Activated CD8-positive, alpha-beta memory T cell treated with anti-CD3 and anti-CD28 coated beads for 36 hours (primary cell): ENCODE measurements at regions not wholly inside any gene's neighbourhood (a gene's known extent, or its start where the extent isn't known, plus 50 kb on each side); places are given as distances from the start of the nearest gene placed in this dataset.
"Not testable (repeated sequence)": the region's sequence is repeated elsewhere in the genome, so short reads cannot be mapped to it uniquely, and the experiment has no call there.

Experiments used
- CTCF ChIA-PET: fragments of 350-600 bp; sonication (Branson Sonifier 250); formaldehyde crosslinking; loops from one replicate; lab custom pipeline; 2021; ENCODE audit warnings: antibody characterized with exemption; lab: Charles Lee
- POLR2A ChIA-PET: fragments of 350-600 bp; sonication (Branson Sonifier 250); formaldehyde crosslinking; loops from one replicate; lab custom pipeline; 2021; ENCODE audit warnings: antibody characterized with exemption; lab: Charles Lee

DNA sequence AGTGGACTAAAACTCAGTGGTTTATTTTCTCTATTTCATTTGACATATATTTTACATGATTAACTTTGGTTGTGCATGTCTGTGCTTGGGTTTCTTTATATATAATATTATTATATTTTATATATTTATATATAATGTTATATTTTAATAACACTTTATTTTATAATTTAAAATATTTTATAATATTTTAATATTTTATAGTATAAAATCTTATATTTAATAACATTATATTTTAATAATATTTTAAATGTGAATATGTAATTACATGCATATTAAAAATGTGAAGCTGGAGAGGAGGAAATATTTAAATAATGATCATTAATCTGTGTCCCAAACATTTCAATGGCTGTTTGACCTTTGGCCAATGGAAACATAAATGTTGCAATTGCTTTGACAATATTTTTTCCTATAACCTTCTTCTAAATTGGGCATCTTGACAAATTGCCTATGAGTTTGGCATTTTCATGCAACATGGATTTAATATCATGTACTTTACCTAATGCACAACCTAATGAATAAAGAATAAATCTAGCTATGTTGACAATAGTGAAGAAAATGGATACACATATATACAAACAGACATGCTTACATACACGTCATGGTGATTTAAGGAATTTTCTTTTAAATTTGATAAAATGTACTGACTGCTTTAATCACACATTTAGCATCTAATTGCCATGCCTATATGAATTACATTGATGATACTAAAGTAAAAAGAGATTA, 607.1 kb downstream of the SLITRK6 start:
- POLR2A ChIA-PET: no interaction called here

DNA sequence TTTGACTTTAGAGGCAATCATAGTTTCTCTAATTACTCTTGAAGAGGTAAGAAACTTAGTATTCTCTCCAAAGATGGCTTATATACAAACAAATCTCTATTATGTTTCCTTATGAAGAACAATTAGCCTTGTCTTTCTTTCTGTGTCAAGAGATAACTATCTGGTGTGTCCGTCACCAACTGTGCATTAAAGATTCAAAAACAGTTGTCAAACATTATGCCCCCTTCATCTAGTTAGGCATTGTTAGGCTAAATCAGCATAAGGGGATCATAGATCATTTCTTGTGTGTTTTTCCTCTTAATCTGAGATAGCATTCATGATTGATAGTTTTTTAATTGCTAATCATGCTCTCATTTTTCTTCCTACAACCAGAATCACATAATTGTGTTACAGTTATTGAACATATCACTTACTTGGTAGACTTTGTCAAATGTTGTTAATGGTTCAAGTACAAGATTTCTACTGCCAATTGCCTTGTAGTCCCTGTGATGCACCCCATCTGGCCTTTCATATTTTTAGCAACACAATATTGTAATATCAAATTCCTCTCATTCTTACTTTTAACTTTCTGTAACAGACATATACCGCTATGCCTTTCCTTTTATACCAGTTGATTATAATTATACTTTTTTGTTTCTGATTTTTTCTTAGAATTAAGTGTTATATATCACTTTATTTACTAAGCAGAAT, 612.7 kb downstream of the SLITRK6 start:
- ChIA-PET CTCF (no interaction called here), POLR2A (no interaction called here)

More for the DNA sequence above, 607.1 kb downstream of the SLITRK6 start:
- CTCF ChIA-PET: no interaction called here

DNA sequence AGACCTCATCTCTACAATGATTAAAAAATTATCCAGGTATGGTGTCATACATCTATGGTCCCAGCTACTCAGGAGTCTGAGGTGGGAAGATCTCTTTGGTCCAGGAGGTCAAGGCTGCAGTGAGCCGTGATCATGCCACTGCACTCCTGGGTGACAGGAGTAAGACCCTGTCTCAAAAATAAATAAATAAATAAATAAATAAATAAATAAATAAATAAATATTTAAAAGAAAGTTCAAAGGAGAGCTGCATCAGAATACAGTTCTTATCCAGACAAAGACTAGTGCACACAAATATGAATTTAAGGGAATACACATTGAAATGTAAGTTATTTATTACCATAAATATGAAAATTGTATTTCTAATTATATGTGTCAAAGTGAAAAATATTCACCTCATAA, 624.9 kb downstream of the SLITRK6 start:
- CTCF ChIA-PET: no interaction called here
- POLR2A ChIA-PET: no interaction called here

DNA sequence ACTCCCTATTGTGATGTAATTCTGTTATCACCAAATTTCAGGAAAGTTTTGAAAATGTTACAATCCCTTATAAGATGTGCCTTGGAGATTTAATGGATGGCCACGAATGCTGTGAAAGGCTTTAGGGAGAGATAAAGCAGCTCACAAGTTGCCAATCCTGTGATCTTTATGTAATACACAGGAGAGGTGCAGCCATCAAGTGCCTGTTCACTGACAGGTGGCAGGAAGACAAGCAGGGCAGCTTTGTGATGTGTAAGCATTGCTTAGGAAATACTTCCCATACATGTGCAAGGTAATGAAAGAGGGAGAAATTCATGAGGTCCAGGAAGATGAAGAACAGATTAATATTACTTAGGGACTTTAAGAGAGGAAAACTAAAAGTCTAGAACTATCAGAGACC, 628.8 kb downstream of the SLITRK6 start:
- CTCF ChIA-PET: no interaction called here
- POLR2A ChIA-PET: no interaction called here

DNA sequence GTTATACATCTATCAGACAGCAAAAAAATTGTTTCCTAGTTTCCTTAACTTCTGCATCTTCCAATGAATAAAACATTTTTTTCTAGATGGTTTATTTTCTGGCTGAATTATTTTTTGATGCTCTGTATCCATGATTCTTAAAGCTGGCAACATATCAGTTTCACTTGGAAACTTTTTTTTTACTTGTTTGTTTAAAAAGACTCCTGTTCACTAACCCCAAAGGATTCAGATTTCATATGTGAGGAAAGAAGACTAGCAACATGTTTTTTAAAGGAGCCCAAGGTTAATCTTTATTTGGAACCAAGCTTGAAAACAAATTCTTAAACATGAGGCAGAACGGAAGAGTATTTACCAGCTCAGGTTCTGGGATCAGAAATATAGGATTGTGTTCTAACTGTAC, 632.3 kb downstream of the SLITRK6 start:
- ChIA-PET CTCF (no interaction called here), POLR2A (no interaction called here)

DNA sequence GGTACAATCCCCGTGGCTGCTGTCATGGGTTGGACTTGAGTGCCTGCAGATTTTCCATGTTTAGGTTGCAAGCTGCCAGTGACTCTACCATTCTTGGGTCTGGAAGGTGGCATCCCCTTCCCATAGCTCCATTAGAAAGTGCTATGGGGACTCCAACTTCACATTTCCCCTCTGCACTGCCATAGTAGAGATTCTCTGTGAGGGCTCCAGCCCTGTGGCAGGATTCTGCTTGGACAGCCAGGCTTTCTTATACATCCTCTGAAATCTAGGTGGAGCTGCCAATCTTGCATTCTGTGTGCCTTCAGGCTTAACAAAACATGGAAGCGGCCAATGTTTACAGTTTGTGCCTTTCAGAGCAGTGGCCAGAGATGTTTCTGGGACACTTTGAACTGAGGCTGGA, 636.2 kb downstream of the SLITRK6 start:
- POLR2A ChIA-PET: no interaction called here
- CTCF ChIA-PET: no interaction called here

DNA sequence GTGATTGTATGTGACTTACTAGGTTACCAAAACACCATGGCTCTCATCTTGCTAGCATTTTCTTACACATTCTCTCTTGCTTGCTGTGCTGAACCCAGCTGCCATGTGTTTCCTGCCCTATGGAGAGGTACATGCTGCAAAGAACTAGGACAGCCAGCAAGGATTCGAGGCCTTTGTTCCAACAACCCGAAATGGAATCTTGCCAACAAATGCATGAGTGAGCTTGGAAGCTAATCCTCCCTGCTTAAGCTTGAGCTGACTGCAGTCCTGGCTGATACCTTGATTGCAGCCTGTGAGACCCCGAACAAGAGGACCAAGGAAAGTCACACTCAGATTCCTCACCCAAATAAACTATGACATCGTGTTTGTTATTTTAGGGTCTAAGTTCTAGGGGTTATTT, 651.2 kb downstream of the SLITRK6 start:
- POLR2A ChIA-PET: no interaction called here
- CTCF ChIA-PET: no interaction called here

DNA sequence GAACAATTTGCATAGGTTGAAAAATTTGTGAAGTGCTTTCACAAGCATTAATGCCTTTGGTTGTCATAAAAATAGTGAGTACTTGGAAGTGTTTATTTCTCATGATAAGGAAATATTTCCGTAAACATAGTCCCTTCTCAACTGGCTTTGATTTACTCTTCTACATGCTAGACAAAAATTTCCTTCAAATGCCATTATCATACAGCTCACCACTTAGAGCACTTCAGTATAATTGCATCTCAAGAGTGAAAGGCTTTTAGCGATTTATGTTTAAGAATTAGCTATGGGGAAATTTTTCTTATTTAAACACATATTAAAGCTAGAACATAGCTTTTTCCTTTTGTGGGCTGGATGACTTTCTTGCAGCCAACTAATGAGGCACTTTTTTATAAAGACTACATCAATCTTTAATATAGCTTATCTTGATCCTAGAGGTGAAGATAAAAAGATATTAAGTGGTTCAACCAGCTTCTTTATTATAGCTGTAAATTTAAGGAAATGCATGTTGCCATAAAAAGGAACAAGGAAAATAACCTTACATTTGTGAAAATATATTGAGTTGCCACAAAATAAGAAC, 656.8 kb downstream of the SLITRK6 start:
- ChIA-PET CTCF (no interaction called here), POLR2A (no interaction called here)

DNA sequence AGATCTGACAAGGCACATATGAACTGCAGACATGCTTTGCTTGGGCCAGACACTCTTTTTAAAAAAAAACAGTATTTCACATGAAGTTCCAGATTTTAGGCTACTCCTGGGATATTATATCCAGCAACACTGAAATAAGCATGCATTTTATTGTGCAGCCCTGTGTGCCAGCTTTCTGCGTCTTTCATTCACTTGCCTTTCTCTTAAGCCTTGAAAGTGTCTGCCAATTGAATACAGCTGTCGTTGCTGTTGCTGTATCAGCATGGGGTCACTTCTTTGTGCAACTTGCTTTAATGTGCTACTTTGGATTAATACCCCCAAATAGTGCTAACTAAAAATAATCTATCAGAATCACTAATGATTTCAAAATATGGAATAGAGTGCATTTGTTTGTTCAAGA, 657.8 kb downstream of the SLITRK6 start:
- ChIA-PET POLR2A (no interaction called here), CTCF (no interaction called here)

DNA sequence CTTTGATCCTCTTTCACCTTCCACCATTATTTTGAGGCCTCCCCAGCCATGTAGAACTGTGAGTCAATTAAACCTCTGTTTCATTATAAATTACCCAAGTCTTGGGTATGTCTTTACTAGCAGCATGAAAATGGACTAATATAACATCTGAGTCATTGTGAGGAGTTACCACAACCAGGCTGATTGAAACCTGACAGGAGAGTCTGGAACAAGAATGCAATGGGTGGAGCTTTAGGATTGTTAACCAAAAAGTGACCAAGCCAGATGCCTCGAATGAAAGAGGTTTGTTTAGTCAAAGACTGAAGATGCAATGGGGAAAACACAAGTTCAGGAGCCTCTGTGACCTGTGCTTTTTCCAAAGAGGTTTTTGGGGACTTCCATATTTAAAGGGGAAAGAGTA, 659.0 kb downstream of the SLITRK6 start:
- CTCF ChIA-PET: no interaction called here
- POLR2A ChIA-PET: no interaction called here

DNA sequence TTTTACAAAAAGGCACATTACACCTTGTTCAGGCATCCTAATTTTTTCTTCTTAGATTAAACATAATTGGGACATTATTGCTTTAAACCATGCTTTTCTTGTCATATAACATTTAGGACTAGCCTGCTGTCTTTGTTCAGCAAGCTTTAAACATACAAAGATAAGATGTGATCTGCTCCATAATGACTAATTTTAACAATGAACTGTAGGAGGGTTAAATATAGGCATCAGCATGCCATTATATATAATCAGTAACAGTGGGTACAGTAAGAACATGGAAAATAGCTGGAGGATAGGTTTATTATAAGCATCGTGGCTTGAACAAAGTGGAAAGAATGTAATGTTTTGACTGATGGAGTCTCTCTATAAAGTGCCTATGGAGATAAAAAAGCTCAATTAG, 661.7 kb downstream of the SLITRK6 start:
- POLR2A ChIA-PET: no interaction called here
- CTCF ChIA-PET: no interaction called here

DNA sequence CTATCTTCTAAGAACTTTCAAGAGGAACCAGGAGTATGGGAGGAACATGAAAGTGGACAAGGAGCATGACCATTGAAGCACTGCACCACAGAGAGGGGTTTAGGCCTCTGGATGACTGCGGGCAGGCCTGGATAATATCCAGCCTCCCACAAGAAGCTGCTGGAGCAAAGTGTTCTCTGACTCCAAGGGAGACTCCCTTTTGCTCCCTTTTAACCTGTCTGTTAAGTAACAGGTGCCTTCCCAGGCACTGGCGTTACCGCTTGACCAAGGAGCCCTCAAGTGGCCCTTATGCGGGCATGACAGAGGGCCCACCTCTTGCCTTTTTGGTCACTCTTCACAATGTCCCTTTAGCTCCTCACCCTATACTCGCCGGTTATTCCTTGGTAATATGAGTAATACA, 666.2 kb downstream of the SLITRK6 start:
- POLR2A ChIA-PET: no interaction called here
- CTCF ChIA-PET: no interaction called here

DNA sequence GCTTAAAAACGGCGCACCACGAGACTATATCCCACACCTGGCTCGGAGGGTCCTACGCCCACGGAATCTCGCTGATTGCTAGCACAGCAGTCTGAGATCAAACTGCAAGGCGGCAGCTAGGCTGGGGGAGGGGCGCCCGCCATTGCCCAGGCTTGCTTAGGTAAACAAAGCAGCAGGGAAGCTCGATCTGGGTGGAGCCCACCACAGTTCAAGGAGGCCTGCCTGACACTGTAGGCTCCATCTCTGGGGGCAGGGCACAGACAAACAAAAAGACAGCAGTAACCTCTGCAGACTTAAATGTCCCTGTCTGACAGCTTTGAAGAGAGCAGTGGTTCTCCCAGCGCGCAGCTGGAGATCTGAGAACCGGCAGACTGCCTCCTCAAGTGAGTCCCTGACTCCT, 675.7 kb downstream of the SLITRK6 start:
- CTCF ChIA-PET, POLR2A ChIA-PET: not testable (repeated sequence)

DNA sequence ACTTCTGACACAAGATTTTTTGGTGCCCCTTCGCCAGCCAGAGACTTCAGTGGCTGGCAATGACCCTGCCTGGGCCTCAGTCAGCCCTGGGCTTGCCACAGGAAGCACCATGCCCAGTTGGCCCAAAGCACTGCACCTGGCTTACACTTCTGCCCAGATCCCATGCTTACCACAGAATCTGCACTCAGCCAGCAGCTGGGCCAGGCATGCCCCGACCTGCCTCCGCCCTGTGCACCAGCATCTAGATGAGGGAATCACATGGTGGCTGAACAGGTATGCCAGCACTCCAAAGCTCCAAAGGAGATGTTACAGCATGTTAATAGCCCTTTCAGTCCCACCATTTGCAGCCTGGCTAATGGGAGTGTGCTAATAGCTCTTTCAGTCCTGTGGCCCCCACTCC, 690.9 kb downstream of the SLITRK6 start:
- ChIA-PET CTCF (no interaction called here), POLR2A (no interaction called here)

DNA sequence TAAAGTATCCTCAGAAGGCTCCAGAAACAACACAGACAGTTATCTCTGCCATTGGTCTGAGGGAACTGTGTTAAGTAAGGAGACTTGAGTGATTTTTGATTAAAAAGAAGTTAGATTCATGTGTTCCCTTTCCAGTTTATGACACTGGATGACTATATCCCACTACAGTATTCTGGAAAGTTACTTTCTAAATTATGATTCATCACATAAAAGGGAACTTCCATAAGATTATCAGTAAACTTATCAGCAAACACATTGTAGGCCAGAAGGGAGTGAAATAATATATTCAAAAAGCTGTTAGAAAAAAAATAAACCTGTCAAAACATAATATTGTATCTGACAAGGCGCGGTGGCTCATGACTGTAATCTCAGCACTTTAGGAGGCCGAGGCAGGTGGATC, 700.0 kb downstream of the SLITRK6 start:
- CTCF ChIA-PET: no interaction called here
- POLR2A ChIA-PET: no interaction called here

DNA sequence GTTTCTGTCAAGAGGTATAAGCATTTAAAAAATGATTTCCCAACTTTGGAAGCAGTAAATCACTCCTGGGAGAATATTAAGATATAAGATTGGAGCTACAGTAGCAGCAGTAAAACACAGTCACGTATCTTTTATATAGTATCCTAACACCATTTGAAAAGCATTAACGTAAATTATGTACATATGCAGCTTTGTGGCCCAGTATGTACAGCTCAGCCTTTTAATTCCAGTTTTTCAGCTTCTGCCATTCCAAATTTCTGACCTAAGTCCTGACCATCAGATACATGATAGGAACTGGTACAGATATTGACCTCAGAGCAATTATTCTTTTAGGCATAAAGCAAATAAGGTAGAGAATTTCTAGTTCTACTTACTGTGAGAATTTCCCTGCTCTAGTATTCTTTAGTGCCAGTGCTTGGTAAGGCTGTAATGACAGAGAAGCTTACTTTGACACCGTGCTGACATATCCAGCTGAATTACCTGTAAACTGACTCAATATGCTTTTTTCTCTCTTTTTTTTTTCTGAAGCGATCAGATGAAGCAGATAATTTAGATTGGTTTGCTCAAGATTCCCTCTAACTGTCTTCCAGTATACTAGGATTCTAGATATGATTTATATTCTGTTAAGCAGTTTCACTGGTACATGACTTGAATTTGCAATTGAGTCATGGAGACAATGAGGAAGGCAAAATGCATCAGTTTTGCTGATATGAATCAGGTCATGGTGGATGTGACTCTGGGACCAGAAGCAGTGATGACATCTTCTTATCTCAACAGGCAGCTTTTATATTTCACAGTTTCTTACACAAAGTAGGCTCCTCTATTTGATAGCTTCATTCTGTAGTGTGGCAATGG, 703.6 kb downstream of the SLITRK6 start:
- CTCF ChIA-PET: no interaction called here
- POLR2A ChIA-PET: no interaction called here

DNA sequence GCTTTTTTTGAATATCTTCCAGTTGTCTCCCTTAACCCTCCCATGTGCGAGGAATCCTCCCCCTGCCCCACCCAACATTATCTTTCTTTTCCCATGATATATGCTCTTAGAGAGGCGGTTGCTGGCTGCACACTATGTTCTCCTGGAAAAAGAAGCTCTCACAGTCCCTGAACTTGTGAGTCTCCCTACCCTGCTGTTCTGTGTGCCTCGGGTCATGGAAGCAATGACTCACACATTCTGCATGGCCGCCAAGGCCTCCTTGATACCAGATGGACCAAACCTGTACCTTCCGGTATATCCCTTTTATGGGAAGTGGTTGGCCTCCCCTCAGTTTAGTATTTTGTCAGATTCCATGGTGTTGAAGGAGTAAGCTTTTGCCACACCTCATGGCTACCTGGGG, 705.4 kb downstream of the SLITRK6 start:
- POLR2A ChIA-PET: no interaction called here
- CTCF ChIA-PET: no interaction called here

DNA sequence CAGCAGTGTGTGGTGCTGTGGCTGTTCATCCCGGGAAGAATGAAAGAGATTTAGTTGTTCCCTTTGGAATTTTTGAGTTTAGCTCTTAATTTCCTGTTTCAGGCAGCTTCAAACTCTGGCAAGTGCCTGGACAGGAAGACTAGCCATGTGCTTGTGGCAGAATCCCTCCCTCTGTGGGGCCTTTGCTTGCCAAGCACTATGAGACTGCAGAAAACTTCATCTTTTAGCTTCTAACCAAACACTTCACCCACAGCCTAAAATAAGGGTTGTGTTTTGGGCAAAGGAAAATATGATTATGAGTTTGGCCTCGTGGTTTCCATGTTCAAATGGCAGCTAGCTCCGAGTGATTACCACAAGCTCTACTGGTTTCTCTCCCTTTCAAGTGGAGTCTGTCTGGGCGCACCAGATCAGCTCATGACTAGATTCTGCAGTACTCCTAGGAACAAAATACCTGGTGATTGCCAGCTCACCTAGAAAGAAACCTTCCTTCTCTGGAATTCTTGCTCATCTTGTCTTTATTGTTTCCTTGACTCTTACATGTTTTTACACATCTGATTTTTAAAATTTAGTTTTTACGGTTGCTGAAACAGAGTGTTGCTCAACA, 707.5 kb downstream of the SLITRK6 start:
- CTCF ChIA-PET: no interaction called here

DNA sequence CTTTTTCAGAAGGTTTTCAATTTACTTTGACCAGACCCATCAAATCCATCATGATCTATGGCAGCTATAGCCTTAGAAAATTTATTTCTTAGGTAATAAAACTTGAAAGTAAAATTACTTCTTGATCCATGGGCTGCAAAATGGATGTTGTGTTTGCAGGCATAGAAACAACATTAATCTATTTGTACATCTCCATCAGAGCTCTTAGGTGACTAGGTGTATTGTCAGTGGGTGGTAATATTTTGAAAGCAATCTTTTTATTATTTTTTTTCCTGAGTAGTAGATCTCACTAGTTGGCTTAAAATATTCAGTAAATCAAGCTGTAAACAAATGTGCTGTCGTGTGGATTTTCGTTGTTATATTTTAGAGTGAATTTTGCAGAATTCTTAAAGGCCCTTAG, 710.0 kb downstream of the SLITRK6 start:
- CTCF ChIA-PET: no interaction called here

More for the DNA sequence above, 707.5 kb downstream of the SLITRK6 start:
- POLR2A ChIA-PET: no interaction called here

DNA sequence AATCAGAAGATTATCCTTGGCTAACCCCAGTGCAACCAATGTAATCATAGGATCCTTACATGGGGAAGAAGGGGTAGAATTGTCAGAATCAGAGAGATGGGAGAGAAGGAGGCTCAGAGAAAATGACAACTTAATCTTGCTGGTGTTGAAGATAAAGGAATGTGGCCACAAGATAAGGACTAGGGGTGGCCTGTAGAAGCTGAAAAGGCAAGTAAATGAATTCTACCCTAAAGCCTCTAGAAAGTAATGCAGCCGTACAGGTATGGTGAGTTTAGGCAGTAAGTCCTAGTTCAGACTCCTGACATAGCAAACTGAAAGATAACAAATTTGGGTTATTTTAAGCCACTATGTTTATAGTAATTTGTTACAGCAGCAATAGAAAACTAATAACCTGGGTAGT, 718.5 kb downstream of the SLITRK6 start:
- ChIA-PET POLR2A (no interaction called here), CTCF (no interaction called here)

More for the DNA sequence above, 710.0 kb downstream of the SLITRK6 start:
- POLR2A ChIA-PET: no interaction called here
